Glomerular endothelial cell (primary cell): ENCODE measurements at regions not wholly inside any gene's neighbourhood (a gene's known extent, or its start where the extent isn't known, plus 50 kb on each side); places are given as distances from the start of the nearest gene placed in this dataset.
"Not testable (repeated sequence)": the region's sequence is repeated elsewhere in the genome, so short reads cannot be mapped to it uniquely, and the experiment has no call there.

Experiments used
- DNase-seq: peaks from one replicate; pipeline ENCODE4 v3.0.0-alpha.2; 2011; ENCODE audit warnings: low read depth, low spot score; ENCODE audit errors: extremely low read depth

DNA sequence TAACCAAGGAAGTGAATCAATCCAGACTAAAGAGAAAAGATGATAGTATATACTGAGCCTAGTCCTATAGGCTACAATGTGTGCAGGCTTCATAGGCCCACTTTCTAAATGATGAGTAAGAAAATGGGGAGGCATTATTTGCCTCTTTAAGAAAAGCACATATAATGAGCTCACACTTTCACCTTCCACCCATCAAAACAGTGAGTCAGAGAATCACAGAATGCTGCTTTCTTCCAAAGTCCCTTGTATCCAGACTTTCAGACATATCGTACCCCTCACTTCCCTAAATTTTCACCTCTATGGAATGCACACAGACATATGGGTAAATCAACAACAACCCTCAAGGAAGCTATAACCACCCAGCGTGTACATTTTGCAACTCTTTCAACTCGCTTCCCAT lies 286.4 kb upstream of the PRKD1 start:
- DNase-seq = no peak

DNA sequence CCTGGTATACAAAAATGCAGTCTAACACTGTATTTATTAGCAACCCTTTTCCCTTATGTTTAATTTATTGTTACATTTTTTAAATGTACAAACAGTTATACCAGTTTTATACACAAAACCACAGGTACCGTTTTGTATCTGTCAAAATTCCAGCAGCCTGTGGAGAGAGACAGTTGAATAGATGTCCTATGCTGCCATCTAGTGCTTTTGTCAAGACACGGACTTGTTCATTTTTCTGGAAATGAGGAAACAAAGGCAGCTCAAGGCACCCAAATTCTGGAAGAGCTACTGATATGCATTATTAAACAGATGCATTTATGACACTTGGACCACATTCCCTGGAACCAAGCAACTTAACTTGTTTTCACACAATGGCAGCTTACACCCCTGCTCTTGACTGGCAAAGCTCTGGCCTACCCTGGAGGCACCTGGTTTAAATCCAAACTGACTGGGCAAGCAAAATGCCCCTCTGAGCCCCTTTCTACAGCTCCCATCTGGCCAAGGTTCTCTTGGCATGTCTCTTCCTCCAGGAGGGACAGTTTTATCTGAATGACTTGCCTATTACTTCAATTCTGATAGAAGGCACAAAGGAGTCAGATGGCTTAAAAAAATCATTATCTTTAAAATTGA lies 286.9 kb upstream of the PRKD1 start:
- DNase-seq = peak; percentile 58

DNA sequence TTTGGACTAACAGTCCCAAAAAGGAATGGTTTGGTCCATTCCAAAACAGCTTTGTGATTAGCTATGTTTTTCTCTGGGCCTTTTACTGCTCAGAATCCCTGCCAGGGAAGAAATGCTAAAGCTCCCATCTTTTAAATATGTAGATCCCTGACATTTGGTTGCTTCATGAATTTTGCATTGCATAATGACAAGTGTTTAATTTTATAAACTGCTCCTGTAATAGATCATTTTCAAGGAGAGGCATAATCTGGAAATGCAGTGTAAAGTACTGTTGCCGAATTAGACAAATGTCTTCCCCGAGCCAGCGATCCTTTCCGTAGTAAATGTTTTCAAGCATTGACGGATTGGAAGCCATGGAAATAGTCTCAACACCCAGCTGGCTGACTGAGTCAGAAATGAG lies 291.3 kb upstream of the PRKD1 start:
- no peak for DNase-seq

DNA sequence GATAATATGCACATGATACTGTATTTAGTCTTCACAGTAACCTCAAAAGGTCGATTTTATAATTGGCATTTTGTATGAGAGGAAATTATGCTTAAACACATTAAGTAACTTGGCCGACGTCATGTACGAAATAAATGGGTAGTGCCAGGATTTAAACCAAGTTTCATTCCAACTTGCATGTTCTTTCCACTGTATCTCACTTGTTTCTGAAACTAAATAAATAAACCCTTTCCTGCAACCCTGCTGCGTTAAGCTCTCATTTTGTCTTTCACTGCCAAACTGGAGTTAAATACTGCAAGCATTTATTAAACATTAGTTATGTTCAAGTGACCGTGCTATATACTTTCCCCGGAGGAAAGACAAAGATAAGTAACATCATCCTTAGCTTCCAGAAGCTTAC lies 293.9 kb upstream of the PRKD1 start:
- DNase-seq = no peak

DNA sequence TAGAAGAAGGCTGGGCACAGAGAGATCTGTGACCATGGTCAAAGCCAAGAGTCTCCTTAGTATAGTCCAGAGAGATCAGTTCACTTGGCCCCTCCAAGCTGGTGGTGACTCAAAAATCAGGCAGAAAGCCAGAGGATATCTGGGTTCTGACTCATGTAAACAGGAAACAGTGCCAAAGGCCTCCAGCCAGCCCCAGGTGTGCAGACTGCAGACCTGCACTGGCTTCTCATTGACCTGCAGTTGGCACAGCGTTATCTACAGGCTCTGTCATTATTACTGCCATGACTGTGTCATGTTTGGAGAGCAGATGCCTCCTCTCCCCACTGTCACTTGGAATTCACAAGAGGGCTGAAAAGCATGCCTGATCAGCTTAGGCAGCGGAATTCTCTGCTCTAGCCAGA lies 295.7 kb upstream of the PRKD1 start:
- DNase-seq = peak; percentile 93

DNA sequence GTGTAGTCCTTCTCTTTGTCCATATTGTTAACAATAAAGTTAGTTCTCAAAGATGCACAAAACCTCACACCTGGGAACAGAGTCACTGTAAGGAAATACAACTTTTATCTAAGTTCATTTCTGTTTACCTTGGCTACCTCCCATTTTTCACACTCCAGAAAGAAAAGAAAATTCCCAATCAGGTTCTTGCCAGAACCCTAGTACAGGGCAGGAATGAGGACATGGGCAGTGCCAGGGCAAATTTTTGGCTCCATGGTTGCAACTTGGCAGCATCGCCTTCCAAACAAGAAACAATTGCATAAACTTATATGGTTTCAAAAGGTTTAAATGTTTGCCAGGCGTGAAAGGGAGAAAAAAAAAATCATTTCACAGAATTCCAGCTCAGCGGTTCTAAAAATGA lies 296.3 kb upstream of the PRKD1 start:
- DNase-seq = no peak

DNA sequence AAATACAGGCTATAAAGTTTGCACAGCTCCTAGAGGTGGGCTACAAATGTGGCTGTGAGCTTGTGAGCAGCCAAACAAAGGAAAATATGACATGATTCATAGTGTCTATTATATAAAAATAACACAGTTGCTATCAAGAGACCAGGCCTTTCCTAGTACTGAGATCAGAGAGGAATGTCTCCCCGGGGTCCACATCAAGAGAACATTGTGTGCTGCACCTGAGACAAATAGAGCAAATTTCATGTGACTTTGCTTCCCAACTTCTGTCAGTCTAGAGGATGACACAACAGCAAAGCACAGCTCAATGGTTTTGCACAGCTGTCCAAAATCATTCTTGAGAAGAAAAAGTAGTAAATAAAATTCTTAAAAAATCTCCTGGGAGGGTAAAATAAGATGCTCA lies 297.5 kb upstream of the PRKD1 start:
- no peak for DNase-seq

DNA sequence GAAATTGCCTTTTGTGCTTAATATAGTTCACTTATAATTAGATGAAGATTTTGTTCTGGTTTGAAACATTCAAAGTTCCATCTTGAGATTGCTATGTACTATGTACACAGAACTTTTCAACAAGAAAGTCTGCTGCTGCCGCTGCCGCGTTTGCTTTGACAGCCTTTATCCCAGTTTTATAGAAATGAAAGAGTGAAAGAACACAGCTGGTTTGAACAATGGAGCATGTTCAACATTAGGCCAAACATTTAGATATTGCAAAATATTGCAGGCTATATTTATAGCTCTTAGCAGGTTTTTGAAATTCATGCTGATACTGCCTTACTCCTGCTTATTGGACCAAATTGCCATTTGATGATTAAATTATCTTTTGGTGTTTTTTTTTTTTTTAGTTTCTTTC lies 299.8 kb upstream of the PRKD1 start:
- DNase-seq = no peak

DNA sequence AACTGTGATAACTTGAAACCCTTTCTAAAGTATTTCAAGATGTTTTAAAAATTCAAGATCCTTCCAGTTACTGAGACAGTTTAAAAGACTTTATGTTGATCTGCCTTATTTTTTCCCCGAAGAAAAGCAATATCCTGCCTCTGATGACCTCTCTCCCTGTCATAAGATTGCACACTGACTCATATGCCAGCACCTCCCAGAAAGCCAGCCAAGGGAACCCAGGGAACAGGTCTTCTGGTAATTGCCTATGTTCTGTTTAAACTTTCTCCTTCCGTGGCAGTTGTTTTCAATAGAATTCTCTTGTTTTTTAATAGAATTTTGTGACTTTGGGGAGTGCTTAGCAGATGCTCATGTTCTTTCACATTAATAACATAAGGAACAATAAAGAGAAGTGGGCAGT lies 300.2 kb upstream of the PRKD1 start:
- peak; percentile 47 for DNase-seq

DNA sequence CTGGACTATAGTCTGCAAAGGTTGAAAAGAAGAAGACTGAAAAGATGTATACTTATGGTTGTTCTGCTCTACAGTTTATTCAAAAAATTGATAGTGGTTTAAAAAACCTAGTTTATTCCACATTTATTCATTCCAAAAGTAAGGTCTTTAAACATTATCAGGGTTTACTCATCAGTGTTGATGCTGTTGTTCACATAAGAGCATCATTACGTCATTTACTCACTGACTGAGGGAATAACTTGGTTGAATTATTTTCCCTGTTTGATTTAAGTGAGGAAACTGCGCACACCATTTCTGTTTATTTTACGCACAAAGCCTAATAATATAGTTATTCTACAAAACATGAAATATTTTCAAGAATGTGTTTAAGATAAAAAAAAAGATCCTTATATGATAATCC lies 303.1 kb upstream of the PRKD1 start:
- DNase-seq = no peak

DNA sequence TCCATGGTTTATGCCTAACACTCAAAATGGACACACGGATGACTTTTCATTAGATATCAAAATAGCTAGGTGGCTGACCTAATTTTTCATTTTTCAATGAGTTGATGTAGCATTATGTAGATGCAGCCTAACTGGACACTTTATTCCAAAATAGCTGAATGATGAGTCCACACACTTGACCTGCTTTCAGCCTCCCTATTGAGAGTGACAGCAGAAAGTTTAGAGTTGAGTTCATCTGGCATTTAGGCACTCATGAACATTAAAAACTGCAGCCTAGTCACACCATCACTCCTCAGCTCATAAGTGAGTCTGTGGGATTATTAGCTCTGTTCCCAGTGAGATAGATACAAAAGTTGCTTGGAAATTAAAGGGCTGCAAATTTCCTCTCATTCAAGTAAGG lies 307.3 kb upstream of the PRKD1 start:
- no peak for DNase-seq

DNA sequence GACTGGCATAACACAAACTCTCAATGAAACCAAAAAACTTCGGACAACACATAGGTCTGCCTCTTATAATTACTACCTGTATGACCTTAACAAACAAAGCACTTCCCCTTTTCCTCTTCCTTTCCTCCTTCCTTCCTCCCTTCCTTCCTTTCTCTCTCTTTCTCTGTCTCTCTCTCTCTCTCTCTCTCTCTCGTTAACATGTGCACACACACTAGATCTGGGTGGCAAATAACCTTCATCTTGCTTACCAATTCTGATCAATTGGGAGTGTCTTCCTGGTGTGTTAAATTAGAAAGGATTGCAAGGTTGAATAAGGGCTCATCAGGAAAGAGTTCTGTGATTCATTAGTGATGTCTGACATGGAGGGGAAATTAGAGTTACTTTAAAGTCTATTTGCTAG lies 307.8 kb upstream of the PRKD1 start:
- DNase-seq = no peak

DNA sequence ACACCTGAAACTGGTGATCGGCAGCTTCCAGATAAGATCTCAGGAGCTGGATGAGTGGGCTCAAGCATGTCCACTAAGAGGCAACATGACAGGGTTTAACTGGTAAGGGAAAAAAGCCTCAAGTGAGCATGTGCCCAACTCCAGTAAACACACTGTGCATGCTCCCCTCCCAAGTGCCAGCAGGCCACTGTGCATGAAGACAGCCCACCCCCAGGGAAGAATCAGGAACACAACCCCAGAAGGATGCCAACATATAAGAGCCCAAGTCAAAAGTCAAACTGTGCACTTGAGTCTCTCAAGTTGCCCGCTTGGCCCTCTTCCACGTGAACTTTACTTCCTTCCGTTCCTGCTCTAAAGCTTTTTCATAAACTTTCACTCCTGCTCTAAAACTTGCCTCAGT lies 311.3 kb upstream of the PRKD1 start:
- DNase-seq = no peak

DNA sequence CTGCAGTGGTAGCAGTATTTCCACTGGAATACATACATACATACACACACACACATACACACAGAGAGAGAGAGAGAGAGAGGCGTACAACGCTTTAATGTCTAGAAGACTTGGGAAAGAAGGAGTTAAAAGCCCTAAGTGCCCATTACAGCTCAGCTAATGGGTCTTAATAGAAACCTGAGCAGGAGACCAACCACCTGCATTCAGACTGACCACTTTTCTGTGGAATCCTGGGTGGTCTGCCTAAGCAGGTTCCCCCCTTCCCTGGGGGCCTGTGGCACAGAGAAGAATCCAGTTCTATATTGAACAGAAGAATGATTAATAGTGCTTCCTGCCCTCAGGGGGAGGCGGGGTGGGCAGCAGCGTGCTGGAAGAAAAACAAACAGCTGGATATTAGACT lies 312.4 kb upstream of the PRKD1 start:
- no peak for DNase-seq

DNA sequence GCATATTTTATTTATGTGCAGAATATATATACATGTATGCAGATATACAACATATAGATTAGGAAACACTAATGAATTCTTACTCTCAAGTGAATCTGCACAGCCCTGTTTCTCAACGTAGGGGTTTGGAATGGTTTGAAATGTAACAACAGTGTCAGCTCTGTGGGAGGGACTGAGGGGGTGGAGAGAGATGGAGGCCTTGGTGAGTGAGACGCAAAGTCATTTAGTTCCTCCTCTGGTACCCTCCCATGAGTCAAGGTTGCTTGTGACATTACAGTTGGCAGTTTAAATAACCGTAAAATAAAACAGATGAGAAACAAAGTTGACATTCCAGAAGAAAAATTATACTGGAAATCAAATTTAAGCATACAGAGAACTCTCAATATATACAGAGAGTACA lies 313.0 kb upstream of the PRKD1 start:
- DNase-seq = no peak

DNA sequence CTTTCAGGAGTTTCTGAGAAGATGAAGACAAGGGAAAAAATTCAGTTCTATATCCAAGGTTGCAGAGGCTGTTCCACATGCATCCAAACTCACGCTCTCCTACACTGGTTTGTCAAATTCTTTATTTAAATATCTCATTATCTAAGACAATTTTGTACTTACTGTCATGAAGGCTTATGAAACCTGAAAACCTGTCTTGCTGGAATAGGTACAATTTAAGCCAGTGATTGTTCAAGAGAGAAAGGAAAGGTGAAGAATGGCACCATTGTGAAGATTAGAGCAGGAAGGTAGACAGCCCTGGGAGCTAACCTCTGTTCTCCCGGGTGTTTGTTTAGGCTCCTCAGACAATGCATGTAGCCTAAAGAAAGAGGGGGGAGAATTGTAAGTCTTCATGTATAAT lies 315.1 kb upstream of the PRKD1 start:
- no peak for DNase-seq

DNA sequence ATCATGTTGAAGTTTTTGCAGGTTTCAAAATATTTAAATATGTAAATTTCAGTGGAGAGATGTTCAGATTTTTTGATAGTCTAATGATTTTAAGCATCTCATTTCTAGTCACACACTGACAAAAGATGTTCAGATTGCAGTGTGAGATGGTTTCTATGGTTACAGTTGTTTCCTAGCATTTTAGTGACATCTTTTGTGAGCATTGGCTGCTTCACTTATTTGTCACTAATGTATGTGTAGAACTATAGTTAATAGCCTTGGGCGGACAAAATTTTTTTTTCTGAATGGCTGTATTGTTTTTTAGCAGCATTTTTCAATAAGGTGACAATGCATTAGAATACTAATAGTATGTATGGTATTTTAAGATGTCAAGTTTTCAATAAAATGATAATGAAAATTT lies 315.6 kb upstream of the PRKD1 start:
- DNase-seq = no peak

DNA sequence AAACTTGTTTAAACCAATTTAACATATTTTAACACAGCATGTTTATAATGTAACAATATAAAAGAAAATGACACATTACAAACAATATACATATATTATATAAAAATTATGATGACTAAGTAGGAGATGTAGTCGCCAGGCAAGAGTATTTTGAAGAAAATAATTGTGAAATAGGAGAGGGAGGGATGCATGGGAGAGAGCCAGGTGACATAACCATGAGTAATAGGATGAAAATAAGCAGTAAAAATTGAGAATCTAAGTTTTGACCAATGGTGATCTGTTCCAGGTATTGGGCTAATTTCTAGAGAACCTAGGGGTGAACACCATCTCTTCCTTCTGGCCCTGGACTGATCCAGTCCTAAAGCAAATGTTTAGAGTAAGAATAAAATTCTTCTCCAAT lies 315.2 kb upstream of the G2E3 start:
- no peak for DNase-seq

DNA sequence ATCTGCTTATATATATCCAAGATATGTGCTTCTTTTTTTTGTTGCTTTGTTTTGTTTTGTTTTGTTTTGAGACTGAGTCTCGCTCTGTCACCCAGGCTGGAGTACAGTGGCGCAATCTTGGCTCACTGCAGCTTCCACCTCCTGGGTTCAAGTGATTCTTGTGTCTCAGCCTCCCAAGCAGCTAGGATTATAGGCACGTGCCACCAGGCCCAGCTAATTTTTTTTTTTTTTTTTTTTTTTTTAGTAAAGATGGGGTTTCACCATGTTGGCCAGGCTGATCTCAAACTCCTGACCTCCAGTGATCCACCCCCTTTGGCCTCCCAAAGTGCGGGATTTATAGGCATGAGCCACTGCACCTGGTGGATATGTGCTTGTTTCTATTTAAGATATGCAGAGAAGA lies 314.6 kb upstream of the G2E3 start:
- not testable (repeated sequence) for DNase-seq

DNA sequence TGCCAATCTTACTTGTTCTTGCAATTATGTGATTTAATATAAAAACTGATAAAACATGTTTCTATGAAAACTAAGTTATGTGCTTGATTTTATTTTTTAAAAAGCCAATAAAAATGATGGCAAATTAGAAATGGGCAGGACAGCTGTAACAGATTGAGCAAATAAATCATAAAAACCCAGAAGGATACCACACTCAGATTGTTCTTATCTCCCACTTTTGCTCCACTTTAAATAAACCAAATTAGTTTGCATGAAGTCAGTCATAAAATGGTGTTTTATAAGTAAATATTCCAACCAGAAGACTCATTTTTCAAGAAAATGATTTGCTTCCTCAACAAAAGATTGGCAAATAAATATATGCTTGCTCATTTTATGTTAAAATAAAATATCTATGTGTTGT lies 307.9 kb upstream of the G2E3 start:
- no peak for DNase-seq

DNA sequence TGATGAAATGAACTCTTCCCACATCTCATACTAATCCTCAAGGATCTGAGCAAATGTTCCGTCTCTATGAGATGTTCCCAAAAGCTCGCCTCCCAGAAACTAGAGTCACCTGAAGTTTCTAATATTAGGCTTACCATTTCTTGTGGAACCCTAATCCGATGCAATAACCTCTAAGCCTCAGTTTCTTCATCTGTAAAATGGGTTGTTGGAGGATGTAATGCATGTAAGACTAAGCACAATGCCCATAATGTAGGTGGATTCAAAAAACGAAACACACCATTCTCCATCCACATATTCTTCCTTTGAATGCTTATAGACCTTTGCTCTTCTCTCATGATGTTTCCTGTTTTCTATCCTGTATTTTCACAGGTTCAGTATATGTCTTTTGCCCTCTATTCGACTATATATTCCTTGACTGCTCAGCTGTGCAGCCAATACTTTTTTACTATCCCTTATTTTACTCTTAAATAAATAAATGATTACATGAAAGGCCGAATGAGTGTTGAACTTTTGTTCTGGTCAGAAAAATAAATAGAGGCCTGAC lies 307.3 kb upstream of the G2E3 start:
- DNase-seq = no peak

DNA sequence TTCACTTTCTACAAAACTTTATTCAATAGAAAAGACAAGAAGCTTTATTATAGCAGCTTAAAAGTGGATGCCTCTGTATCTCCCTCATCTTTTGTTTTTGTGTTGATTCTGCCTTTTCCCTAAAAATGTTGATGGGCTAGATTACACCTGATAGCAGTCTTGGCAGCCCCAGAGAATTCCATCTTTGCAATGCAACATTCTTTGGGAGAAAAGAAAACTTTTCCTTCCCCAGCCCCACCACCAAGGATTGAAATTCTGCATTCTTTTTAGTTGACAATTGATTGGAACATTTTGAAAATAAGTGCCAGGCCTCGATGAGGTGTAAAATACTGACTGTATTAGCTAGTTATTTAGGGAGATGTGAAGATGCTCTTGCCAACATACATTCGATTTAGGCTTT lies 306.8 kb upstream of the G2E3 start:
- no peak for DNase-seq
